ENCODE measurements at regions not wholly inside any gene's neighbourhood (a gene's known extent, or its start where the extent isn't known, plus 50 kb on each side); places are given as distances from the start of the nearest gene placed in this dataset.
"Not testable (repeated sequence)": the region's sequence is repeated elsewhere in the genome, so short reads cannot be mapped to it uniquely, and the experiment has no call there.

DNA sequence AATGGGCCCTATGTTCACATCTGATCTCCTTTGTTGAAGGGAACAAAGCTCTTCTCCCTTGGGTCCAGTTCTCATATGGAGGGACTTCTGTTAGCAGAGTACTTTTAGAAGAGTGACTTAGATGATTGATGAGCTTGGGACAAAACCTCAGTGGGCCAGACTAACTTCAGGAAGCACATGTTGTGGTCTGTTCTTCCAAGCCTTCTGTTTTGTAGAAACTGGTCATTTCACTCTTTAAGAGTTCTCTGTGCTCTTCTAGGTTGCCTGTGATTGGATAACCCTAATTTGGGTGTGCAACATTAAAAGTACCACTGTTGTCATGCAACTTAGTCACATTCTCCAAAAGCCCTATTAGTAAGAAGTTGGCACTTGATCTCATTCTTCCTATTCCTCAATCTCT is 183.5 kb upstream of the ACO1 start:
- intact Hi-C loops (cut with DNase I): no loop called here
- DNase-seq: no peak

DNA sequence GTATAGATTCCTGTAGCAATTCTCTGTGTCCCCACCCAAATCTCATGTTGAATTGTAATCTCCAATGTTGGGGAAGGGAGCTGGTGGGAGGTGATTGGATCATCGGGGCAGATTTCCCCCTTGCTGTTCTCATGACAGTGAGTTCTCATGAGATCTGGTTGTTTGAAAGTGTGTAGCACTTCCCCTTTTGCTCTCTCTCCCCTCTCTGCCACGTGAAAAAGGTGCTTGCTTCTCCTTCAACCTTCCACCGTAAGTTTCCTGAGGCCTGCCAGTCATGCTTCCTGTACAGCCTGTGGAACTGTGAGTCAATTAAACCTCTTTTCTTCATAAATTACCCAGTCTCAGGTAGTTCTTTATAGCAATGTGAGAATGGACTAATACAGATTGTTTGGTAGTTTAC is 175.3 kb upstream of the ACO1 start:
- DNase-seq; intact Hi-C loops (cut with DNase I): not testable (repeated sequence)

GRCh38 chr9:32218100-32218767 is 166.2 kb upstream of the ACO1 start:
- no peak for DNase-seq
- intact Hi-C loops (cut with DNase I): no loop called here

GRCh38 chr9:32220750-32221149 is 163.7 kb upstream of the ACO1 start:
- intact Hi-C loops (cut with DNase I): no loop called here
- DNase-seq: no peak

GRCh38 chr9:32234451-32234850 is 150.0 kb upstream of the ACO1 start:
- intact Hi-C loops (cut with DNase I): no loop called here
- DNase-seq: no peak

GRCh38 chr9:32247168-32247567 is 137.3 kb upstream of the ACO1 start:
- peak in 8 of 42 donors; percentile 11 to 52 (median 20) for DNase-seq
- intact Hi-C loops (cut with DNase I): no loop called here

GRCh38 chr9:32248189-32248712 is 136.2 kb upstream of the ACO1 start:
- DNase-seq: no peak
- intact Hi-C loops (cut with DNase I): no loop called here

GRCh38 chr9:32251539-32251938 is 132.9 kb upstream of the ACO1 start:
- peak in 41 of 42 donors; percentile 4 to 81 (median 54) for DNase-seq
- intact Hi-C loops (cut with DNase I): no loop called here

DNA sequence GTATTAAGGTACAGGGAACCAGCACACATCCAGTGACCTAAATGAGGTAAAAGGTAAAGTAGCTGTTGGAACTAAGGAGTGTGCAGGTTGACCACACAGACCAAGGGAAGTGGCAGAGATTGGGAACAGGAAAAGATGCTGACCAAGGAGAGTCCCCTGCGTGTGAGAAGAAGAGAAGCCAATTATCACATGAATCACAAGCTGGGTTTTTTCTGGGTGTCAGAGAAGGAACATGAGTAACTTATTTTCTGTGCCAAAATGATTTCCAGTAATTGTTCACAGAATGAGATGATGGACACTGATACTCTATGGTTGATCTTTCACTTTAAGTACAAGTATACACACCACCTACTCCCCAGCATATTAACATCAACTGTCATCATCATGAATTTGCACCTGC is 130.7 kb upstream of the ACO1 start:
- DNase-seq: no peak
- intact Hi-C loops (cut with DNase I): no loop called here

GRCh38 chr9:32255026-32255425 is 129.4 kb upstream of the ACO1 start:
- no peak for DNase-seq
- intact Hi-C loops (cut with DNase I): no loop called here

DNA sequence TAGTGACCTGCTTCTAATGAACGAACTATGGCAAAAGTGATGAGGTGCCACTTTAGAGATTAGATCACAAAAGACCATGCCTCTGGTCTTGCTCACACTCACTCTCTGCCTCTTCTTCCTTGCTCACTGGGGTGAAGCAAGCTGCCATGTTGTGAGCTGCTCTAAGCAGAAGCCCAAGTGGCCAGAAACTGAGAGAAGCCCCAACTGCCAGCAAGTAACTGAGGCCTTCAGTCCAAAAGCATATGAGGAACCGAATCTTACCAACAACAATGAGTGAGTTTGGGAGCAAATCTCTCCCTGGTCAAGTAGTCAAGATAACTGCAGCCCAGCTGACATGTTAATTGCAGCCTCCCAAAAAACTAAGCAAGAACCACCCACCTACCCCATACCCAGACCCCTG is 126.0 kb upstream of the ACO1 start:
- intact Hi-C loops (cut with DNase I): no loop called here
- no peak for DNase-seq

GRCh38 chr9:32260151-32260862 is 124.1 kb upstream of the ACO1 start:
- intact Hi-C loops (cut with DNase I): no loop called here
- DNase-seq: no peak

- peak in 2 of 42 donors; percentile 13 to 59 for DNase-seq
Measured at GRCh38 chr9:32264170-32264864, 120.1 kb upstream of the ACO1 start.

GRCh38 chr9:32265037-32265436 is 119.4 kb upstream of the ACO1 start:
- intact Hi-C loops (cut with DNase I): no loop called here
- no peak for DNase-seq

More at GRCh38 chr9:32264170-32264864, 120.1 kb upstream of the ACO1 start:
- intact Hi-C loops (cut with DNase I): no loop called here

DNA sequence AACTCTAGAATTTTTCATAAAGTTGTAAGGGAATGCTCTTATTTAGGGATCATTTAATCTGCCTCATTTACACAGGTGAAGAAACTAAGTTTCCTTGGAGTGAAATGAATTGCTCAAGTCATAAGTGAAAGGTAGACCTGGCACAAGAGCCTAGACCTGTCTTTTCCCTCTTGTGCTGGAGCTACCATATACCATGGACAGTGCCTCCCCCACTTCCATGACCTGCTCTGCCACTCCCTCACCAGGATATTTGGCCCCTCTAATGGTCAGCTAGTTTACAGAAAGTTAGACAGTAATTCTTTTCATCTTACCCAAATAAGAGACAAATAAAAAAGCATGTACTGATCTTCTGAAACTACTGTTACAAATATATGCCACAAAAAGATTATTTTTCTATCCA is 105.5 kb upstream of the ACO1 start:
- intact Hi-C loops (cut with DNase I): no loop called here
- DNase-seq: no peak

DNA sequence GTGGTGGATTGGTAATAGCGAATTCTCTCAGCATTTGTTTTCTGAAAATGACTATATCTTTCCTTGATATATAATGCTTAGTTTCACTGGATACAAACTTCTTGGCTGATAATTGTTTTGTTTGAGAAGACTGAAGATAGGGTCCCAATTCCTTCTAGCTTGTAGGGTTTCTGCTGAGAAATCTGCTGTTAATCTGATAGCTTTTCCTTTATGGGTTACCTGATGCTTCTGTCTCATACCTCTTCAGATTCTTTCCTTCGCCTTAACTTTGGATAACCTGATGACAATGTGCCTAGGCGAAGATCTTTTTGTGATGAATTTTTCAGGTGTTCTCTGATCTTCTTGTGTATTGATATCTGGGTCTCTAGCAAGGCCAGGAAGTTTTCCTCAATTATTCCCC is 94.7 kb upstream of the ACO1 start:
- DNase-seq: no peak
- intact Hi-C loops (cut with DNase I): no loop called here

- no peak for DNase-seq
- intact Hi-C loops (cut with DNase I): no loop called here
Measured at GRCh38 chr9:32291370-32291769, 93.1 kb upstream of the ACO1 start.

DNA sequence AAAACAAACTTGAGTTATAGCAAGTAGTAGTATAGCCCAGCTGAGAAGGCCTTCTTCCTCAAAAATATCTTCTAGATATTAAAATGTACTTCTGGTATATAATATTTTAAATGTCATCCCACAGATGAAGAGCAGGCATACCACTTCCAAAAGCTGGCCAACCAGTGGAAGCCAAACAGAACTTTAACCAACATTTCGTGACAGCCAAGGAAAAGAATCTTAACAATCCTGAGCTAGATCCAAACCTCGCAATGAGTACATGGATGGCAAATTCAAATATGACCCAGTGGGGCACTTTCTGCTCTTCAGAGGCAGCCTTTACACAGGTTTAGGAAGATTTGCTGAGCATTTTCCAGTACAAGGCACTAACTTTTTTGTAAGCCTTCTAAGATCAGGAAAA is 91.8 kb upstream of the ACO1 start:
- intact Hi-C loops (cut with DNase I): no loop called here
- no peak for DNase-seq

- intact Hi-C loops (cut with DNase I): no loop called here
Measured at GRCh38 chr9:32293091-32293490, 91.4 kb upstream of the ACO1 start.

DNA sequence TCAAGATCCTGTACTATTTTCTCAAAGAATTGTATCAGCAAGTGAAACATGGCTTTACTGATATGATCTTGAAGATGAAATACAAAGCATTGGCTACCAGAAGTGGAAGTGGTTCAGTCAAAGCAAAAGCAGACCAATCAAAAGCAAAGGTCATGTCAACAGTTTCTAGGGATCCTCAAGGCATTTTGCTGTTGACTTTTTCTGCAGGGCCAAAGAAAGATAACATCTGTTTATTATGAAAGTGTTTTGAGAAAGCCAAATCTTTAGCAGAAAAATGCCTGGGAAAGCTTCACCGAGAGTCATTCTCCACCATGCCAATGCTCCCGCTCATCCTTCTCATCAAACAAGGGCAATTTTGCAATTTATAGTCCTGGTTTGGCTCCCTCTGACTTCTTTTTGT is 90.3 kb upstream of the ACO1 start:
- DNase-seq: no peak
- intact Hi-C loops (cut with DNase I): no loop called here

More at GRCh38 chr9:32293091-32293490, 91.4 kb upstream of the ACO1 start:
- DNase-seq: no peak
